ENCODE measurements at regions not wholly inside any gene's neighbourhood (a gene's known extent, or its start where the extent isn't known, plus 50 kb on each side); places are given as distances from the start of the nearest gene placed in this dataset.

DNA sequence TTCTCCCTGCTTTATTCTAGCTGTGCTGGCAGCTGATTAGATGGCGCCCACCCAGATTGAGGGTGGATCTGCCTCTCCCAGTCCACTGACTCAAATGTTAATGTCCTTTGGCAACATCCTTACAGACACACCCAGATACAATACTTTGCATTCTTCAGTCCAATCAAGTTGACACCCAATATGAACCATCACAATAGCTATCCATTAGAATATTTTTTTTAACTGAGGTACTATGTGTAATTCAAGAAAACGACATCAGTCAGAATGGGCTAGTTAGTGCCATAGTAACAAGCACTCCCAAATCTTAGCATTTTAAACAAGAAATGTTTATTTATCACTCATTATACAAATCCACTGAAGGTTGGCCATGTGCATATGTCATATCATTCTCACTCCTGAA lies 723.1 kb downstream of the NR2F2 start:
- DNase-seq: no peak

DNA sequence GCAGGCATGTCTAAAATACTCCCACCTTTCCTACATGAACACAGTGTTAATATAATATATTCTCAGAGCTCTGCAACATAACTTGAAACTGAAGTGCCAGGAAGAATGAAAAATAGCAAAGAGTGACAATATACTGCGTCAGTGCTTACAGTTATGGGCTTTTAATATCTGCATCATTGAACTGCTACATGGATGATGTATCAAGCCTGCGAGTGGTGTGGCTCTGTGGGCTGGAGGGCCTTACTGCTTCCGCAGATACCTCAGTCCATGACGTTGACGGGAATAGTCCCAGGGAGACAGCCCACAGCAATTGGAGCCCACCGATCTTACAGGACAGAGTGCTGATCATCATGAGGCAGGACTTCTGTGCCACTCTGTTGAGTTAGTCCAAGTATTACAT lies 727.0 kb downstream of the NR2F2 start:
- DNase-seq: no peak

DNA sequence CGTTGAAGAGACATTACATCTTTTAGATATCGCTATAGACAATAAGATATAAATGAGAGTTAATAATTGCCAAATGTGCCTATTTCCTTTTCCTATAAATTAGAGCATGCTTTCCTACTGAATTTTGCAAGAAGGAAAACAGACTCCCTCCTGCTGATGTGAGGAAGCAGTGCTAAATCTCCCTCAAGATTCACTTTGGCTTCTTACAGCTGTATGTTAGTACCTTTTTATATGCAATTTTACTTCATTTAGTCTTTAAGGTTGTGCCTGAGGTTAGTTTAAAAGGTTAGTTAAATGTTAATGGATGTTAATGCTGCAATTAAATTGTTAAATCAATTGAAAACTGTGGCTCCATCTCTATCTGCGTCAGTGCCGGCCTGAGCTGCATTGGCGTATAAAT lies 728.8 kb downstream of the NR2F2 start:
- no peak for DNase-seq

DNA sequence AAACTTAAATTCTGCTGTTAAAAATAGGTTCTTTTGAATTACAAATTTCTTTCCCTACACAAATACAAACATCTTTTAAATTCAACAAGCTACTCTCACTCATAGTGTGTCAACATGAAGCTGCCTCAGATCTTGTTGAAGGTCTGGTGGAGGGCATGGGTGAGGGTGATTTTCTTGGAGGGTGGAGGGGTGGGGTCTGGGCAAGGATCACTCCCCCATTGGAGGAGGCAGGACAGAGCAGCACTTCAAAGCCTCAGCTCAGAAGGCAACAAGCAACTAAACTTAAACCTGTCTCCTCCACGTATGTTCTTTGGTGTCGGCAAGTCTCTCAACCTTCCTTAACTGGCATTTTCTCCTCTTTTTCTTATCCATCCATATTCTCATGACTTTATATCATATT lies 730.9 kb downstream of the NR2F2 start:
- DNase-seq: no peak

DNA sequence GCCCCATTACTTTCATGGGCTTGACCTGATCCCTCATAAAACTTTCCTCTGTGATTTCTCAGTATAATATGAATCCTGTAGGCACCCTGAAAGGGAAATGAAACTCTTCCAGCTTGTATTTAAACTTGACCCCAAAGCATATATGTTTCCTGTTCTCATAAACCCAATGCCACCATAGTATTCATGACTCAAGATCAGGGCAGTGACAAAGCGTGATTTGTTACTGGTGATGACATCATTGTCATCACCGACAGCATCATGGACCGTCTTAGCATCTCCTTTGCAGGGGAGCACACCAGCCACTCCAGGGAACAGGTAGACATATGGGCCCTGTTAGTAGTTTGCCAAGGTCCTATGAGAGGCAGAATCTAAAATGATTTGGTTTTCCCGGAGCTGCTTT lies 741.2 kb downstream of the NR2F2 start:
- no peak for DNase-seq

DNA sequence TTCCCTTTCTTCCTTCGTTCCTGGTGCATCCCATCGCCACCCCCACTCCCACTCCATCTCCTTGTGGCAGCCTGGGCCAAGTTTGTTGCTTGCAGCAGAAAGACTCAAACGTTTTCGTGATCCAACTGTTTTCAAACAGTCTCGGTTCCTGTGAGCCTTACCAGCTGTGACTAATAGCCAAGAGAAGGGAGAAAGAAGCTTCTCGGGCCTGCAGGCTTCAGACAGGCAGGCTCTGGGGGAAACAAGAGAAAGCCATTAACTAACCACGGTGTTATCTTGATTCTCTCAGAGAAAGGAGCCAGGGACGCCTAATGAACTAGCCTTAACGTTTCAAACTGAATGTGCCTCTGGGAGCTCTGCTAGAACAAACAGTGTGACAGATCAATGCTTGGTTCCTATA lies 742.0 kb downstream of the NR2F2 start:
- no peak for DNase-seq

DNA sequence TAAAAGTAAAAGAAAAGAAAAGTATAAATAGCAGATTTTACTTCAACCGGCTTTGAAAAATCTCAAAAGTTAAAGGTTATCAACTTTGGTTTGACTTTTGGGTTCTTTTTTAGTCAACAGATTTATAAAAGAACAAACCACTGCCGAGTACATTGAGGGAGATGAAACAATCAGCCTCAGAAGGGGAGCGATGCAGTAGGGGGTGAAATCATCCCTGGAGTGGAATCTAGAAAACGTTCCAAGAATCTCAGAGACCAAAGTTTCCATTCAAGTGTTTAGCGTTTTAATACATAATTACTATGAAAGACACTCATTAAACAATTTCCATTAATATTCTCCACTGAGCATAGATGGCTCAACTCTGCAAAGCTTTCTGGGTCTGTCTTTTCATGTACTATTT lies 745.5 kb downstream of the NR2F2 start:
- no peak for DNase-seq

DNA sequence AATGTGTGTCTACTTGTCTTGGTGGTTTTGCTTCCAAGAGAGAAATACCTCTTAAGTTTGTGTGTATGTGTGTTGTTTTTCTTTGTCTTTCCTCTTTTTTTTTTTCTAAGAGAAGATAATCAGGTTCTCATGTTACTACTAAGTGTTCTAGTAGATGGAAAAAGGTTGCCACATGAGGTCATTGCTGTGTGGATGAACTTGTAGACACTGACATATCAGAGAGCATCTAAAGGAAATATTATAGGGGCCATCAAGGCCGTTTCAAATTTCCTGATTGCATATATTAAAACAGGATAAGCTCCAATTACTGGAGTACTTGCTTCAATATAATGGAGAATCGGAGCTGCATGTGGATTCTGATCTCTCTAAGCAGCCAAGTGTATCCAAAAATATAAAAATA lies 747.5 kb downstream of the NR2F2 start:
- no peak for DNase-seq

DNA sequence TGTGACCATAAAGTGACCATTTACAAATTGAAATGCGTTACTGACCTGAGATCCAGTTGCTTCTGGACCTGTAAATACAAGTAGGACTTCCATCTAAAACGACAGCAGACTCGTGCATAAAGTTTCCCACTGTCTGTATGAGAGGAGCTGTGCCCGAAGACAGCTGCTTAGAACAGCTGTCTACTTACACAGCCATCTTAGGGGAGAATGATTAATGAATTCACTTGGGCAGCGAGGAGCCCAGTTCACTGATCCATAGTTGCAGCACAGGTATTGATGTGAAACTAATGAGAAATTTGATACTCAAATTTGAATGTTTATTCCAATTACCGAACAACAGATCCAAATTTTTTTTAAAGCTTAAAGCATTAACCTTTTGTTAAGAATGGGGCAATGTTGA lies 748.1 kb downstream of the NR2F2 start:
- no peak for DNase-seq

DNA sequence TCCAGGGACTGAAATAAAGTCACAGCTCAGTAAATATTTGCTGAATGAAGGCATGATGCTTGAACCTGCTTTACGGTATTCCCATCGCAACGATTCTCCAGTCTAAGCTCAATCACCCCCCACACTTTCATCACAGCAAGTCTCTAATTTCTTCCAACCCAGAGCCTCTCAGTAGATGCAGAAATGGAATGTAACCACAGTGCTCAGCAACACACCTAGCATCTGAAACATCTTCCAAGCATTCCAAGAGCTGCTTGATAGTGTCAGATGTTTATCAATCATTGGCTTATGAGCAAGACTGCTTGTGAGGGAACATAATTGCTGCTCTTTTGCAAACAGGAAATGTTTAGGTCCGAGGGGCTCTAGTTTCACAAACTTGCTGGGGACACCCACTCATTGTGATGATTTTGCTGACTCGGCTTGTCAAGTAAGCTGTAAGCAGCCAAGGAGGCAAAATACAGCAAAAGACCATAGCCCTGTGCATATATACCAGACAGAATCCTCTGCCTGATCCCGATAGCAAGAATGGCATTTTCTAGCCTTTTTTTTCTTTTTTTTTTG lies 751.2 kb downstream of the NR2F2 start:
- DNase-seq: no peak

DNA sequence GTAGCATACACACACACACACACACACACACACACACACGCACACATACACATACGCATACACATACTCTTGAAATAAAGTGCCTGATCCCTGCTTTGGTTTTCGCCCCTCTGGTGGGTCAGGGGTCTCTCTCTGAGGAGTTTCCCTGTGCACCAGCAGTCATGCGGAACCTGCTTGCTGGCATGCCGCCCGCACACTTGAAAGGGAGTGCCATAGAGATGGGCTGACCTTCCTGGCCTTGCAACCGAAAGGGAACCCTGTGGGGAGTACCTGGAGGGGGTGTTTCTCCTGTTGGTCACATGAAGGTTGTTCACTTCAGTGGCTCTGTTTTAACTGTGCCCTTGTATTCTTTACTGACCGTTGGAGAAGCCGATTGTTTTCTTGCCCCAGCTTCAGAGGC lies 752.3 kb downstream of the NR2F2 start:
- no peak for DNase-seq

DNA sequence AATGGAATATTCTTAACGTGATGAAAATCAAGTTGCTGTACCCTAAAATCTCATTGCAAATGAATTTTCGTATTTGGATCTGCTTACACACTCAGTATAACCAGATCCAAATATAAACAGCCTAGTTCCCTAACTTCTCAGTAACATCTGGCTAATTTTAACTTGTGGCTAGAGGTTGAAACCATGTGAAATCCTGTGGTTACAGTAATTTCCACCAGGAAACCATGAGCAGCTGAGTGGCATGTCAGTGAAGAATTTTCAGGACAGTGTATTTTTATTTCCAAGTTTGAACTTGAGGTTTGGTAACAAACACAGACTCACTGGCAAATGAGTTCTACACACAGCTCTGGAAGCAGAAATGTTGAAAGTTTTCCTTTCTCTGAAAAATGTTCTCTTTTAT lies 754.1 kb downstream of the NR2F2 start:
- no peak for DNase-seq

DNA sequence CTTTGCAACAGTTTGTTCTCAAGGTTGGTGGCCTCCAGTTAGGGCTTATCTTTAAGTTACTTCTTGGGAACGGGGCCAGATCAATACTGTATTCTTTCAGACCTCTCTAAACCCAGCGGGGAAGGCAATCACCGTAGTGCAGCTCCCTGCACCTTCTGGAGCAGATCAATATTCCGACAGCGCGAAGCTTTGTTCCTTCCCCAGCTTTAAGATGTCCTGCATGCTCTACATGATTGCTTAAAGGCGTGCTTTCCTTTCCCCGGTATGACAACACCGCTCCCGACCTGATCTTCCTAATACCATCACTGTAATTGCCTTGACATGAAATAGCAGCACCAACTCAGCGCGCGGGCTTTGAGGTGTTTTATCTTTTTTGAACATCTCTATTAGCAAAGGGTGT lies 755.2 kb downstream of the NR2F2 start:
- DNase-seq: no peak

DNA sequence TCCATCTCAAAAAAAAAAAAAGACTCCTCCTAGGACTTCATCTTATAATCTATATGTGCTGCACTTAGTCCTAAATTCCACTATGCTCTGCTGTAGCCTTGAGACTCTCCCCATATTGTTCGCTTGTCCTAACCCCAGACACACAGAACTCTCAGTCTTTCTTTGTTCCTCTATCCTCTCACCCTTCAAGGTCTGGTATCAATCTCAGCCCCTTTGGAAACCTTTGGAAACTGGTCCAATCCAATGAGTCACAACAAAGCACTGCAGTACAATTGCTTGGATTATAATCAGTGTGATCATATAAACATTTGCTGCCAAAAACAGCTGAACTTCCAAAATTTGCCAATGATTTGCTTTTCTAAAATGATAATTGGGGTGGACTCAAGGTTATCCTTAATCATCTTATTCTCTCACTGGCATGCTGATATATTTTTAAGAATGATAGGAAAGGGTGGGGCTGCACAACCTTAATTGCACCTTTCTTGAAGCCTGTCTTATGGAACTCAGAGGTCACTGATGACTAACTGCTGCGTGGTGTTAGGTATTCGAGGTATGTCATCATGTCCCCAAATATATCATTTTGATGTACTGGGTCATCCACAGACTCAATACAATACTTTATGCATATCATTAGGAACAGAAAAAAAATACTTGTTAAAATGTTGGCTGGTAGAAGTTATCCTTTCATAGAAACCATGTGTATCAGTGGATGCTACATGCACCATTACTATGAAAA lies 756.7 kb downstream of the NR2F2 start:
- no peak for DNase-seq

DNA sequence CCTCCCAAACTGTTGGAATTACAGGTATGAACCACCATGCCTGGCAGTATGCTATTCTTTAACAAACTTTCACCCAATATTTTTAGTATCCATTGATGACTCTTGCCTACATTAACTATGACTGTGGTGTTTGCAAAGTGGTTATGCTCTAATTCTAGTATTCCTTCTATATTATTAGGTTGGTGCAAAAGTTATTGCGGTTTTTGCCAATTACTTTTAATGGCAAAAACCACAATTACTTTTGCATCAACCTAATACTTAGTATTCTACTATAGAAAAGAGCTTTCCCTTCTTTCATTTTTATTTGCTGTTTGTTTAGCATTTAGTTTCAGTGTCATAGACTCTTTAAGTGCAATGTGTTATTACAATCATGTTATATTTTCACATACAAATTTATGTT lies 760.6 kb downstream of the NR2F2 start:
- DNase-seq: no peak

DNA sequence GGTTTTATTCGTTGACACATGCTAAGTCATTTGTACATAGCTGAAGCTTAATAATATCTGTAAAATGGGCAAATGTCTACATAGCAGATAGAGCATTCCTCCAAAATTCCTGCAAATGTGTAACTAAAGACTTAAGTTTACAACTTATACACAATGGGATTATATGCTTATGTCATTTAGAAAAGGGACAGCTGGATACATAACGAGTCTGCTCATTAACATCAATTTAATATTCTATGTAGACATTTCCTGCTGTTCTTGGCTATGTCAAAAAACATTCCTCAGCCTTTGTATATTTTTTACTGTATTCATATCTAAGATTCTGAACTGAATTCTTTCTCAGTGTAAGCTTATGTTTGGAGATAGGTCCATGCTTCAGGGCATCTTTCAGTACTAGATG lies 762.2 kb downstream of the NR2F2 start:
- no peak for DNase-seq

DNA sequence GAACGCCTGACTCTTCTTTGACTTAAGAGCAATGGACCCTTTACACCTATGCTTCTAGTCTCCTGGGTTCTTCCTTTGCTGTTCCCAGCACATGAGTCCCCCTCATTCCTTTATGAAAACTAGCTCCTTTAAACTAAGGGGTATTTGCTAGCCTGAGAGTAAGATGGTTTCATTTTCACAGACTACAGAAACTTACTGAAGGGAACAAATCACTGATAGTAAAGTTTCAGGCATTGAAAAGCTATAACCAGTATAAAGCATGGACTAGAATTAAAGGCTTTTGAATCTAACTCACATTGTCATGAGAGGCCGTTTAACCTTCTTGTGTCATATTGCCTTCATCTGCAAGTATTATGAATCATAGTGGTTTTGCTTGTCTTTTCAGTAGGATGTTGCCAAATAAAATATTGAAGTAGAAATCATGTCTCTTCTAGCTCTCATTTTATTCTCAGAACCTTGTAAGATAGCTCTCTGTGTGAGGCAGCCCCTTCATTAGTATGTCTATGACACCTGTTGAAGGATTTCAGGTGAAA lies 765.9 kb downstream of the NR2F2 start:
- no peak for DNase-seq

DNA sequence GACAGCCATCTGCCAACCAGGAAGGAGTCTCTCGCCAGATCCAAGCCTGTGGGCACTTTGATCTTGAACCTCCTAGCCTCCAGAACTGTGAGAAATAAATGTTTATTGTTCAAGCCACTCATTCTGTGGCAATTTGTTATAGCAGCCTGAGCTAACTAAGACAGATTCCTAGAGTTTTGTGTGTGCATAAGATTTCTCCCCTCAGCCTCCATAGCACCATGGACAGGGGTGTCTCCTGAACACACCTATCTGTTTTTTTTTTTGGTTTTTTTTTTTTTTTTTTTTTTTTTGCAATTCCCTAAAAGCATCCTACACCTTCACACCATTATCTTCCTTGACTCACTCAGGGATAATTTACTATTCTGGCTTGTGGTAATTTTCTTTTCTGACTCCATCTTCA lies 768.5 kb downstream of the NR2F2 start:
- no peak for DNase-seq

DNA sequence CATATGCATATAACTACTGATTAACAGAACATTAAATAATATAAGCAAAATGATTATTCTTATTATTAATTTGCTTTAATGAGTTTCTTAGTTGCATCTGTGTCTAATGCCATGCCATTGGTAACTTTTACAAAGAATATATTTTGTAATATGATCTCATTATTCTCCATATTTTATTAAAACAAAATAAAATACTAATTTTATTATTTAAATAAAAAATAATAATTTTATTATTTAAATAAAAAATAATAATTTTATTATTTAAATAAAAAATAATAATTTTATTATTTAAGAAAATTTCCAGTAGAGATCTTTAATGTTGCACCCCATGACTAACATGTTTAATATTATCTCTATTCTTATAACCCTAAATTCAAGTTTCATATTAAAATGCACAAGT lies 771.1 kb downstream of the NR2F2 start:
- no peak for DNase-seq

DNA sequence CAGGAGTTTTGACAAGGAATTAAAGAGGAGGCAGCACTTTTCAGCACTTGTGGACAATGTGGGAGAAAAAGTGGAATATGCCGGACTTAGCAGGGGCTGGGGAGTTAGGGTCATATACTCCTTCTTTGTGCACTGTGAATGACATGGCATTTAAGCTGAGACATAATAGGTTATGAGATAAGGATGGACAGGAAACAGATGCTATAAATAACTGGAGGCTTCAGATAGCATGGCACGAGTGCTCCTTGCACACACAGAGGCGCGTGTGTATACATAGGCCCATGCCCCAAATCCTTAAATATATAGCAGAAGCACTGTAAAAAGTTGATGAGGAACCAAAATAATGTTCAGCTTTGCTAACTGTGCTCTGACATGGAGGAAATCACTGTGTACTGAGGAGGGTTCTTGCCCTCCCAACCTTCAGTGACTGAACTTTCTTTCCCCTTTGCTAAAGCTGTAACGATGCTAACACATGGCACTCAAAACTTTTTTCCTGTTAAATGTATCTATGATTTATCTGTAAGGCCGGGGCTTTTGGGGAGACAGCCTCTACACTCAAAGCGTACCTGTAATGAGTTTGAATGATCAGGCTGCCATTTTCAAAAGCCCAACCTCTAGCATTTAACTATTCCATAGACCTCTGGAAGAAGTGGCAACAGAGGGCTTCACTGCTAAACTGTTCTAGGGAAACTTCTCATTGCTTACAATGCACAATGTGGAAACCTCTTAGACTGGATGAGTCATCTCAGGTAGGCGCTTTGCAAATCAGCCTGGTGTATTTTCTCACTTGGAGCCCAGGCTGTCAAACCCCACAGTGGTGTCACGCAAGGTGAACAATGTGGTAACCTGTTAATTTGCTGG lies 784.6 kb downstream of the NR2F2 start:
- DNase-seq: no peak

DNA sequence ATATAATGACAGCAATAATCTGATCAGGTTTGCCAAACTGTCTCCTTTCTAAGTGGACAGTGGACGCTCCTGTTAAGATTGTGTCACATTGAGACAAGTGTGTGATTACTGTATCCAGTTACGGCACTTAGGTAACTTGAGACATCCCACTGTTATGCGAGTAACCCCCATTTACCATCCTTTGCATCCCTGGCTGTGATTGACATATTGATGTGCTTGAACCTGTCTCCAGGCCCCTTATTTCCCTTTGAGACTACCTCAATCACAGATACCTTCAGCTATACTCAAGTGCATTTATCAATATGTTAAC lies 785.2 kb downstream of the NR2F2 start:
- DNase-seq: no peak

DNA sequence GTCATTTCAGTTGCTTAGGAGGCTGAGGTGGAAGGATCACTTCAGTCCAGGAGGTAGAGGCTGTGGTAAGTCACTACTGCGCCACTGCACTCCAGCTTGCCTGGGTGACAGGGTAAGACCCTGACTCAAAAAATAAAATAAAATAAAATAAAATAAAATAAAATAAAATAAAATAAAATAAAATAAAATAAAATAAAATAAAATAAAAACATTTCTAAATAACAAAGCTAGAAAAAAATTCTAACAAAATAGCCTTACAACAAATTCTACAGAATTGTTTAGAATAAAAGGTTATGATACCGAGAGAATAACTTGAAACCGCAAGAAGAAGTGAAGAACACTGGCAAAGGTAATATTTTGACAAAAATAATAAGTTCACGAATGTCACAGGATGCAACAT lies 794.3 kb downstream of the NR2F2 start:
- DNase-seq: no peak

DNA sequence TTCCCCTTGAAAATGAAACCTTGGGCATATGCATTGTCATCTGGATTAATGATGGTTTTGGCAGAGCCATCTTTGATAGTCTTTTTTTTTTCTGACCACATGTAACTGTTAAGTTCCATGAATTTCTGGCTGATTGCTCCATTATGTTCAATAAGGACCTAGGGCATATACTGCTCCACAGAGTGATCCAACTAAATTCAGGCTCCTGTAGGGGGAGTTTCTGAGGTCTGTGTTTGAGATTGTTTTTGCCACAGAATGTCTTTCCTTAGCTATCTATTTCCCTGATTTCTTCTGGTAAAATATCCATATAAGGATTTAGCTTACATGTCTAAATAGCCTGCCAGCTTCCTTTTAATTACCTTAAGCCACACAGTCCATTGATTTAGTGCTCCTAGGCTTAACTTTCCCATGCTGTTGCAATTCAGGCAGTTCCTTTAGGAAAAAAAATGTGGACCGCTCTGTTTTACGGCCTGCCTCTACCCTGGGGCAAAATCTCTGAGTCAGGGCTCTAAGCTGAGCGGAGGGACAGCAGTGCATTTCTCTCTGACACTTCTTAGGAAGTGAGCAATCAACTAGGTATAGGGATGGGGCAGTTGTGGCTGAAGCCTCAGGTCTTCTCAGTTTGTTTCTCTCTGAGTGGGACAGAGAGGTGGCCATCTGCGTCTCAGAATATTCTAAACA lies 796.2 kb downstream of the NR2F2 start:
- DNase-seq: no peak

DNA sequence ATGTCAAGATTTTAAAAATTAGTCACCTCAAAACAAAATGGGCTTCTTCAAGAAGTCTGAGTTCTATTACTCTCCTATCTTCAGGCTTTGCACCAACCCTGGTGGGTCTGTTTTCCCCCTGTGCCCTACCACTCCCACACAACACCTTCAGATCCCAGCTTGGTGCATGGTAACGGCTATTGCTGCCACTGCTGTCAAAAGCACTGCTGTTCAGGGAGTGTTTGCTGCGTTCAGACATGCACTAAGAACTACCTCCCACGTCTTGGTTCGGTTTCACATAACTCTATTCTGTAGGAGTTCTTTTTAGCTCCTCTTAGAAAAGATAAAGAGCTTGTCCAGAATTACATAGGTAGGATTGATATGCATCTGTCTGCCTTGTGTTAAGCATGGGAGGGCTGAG lies 799.2 kb downstream of the NR2F2 start:
- no peak for DNase-seq

All from midbrain (tissue), 1 donor.